ENCODE measurements at regions not wholly inside any gene's neighbourhood (a gene's known extent, or its start where the extent isn't known, plus 50 kb on each side); places are given as distances from the start of the nearest gene placed in this dataset.

DNA sequence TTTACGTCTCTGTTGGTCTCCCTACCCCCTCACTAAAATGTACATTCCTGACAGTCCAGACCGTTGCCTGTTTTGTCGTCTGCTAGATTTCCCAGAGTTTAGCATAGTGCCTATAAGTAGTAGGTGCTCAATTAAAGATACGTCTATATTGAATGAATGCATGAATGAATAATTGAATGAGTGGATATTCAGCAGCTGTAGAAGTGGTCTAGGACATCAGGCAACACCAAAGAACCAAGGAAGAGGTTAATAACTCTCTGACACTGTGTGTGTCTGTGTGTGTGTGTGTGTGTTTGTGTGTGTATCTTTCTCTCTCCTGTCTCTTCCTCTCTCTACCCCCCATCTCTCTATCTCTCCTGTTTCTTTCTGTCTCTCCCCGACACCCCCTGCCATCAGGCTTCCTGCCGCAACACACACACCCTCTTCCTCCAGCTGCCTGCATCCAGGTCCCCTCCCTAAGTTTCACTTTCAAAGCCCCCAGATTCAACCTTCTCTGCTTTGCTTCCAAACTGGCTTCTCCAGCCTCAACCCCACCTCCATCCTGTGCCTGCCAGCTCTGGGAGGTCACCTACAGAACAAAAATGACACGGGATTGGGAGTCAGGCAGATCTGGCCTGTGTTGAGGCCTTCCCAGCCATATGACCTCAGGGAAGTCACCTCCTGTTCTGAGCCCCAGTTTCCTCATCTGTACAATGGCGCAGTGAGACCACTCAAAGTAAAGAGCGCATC lies 119.9 kb upstream of the NCOR2 start:
- DNase-seq (ENCODE audit: low spot score), result no peak

- DNase-seq (ENCODE audit: low spot score), result no peak
Measured at GRCh38 chr12:124686370-124687173, 119.2 kb upstream of the NCOR2 start.

- no peak for DNase-seq (ENCODE audit: low spot score)
Measured at GRCh38 chr12:124685689-124686369, 118.4 kb upstream of the NCOR2 start.

GRCh38 chr12:124684971-124685688 lies 117.7 kb upstream of the NCOR2 start:
- no peak for DNase-seq (ENCODE audit: low spot score)

DNA sequence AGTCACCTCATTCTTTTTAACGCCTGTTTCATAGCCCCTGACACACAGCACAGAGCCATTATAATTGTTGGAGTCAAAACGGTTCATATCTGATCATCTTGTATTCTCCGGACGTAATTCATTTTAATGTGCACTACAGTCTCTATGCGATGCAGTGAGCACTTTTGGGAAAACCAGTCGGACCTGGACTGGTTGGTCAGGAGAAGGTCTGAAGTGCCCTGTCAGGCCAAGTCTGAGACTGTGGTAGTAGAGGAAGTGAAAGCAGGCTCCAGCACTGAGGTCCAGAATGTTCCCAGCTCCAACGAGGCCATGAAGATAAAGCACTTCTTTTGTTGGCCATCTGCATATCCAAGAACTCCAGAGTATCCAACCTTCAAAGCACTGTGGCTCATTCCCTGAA lies 117.1 kb upstream of the NCOR2 start:
- no peak for DNase-seq (ENCODE audit: low spot score)

- DNase-seq (ENCODE audit: low spot score), result no peak
Measured at GRCh38 chr12:124683152-124684124, 116.0 kb upstream of the NCOR2 start.

- no peak for DNase-seq (ENCODE audit: low spot score)
Measured at GRCh38 chr12:124682425-124683151, 115.2 kb upstream of the NCOR2 start.

GRCh38 chr12:124681779-124682391 lies 114.5 kb upstream of the NCOR2 start:
- DNase-seq (ENCODE audit: low spot score), result no peak

DNA sequence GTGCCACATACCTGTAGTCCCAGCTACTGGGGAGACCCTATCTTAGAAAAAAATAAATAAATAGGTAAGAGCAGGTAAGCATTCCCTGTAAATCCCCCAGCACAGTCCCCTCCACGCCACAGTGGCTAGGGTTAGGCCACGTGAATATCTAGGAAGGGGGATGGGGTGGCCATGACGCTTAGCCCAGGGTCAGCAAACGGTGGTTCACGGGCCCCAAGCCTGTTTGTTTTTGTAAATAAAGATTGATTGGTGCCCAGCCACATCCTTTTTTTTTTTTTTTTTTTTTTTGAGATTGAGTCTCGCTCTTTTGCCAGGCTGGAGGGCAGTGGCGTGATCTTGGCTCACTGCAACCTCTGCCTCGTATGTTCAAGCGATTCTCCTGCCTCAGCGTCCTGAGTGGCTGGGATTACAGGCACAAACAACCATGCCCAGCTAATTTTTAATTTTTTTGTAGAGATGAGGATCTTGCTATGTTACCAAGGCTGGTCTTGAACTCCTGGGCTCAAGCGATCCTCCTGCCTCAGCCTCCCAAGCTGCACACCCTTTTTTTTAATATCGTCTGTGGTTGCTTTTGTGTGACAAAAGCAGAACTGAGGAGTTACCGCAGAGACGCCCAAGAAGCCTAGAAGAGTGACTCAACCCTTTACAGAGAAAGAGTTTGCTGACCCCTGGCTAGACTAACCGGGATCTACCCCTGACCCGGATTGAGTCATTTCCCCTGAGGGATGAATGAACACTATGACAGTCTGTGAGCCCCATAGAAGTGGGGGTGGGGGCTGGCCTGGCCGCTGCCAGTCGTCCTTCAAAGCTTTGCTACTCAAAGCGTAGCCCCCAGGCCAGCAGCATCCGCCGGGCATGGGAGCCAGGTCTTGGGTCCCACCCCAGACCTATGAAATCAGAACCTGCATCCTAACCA lies 113.7 kb upstream of the NCOR2 start:
- peak; percentile 66 for DNase-seq (ENCODE audit: low spot score)

GRCh38 chr12:124679533-124680371 lies 112.3 kb upstream of the NCOR2 start:
- no peak for DNase-seq (ENCODE audit: low spot score)

DNA sequence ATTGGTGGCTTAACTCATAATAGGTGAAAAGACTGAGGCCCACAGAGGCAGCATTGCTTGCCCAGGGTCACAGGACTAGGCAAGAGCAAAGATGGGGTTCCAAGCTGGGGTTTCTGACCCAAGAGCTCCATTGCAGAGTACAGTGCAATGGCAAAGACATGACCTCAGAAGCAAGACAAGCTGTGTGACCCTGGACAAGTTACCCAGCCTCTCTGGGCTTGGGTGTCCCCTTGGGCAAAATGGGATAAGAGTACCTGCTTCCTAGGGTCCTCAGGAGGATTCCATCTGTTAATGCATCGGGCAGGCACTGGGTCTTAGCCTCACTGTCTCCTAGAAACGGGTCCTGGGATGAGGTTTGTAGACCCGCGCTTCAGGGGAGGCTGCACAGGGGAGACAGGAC lies 111.6 kb upstream of the NCOR2 start:
- no peak for DNase-seq (ENCODE audit: low spot score)

DNA sequence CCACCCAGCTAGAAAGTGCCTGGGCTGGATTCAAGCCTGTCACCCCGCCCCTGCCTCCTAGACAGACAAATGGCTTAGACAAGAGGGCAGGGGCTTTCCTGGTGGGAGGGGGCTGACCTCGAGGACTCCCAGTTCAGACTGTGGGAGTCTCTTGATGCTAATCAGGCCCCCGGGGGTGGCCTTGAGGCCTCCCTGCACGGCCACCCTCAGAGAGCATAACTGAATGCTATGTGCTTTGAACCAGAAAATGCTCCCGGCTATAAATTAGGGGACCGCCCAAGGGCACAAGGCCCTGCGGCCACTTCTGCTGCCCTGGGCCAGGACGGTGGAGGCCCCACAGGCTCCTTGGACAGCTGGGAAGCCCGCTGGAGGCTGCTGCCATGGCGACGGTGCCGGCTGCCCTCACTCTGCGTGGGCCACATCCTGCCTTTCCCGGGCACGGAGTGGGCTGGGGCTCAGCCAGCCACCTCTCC lies 111.0 kb upstream of the NCOR2 start:
- peak; percentile 55 for DNase-seq (ENCODE audit: low spot score)

- DNase-seq (ENCODE audit: low spot score), result no peak
Measured at GRCh38 chr12:124677552-124678356, 110.3 kb upstream of the NCOR2 start.

GRCh38 chr12:124676714-124677462 lies 109.5 kb upstream of the NCOR2 start:
- no peak for DNase-seq (ENCODE audit: low spot score)

GRCh38 chr12:124675881-124676713 lies 108.7 kb upstream of the NCOR2 start:
- DNase-seq (ENCODE audit: low spot score), result no peak
